NCI-H446 (cell line): ENCODE measurements at regions not wholly inside any gene's neighbourhood (a gene's known extent, or its start where the extent isn't known, plus 50 kb on each side); places are given as distances from the start of the nearest gene placed in this dataset.
A peak's percentile ranks its signal among the peaks of the same experiment; 100 is the strongest.

Source experiments
- DNase-seq, 2 experiments: peaks; one replicate each; lab custom pipeline; 2025; lab: John Stamatoyannopoulos, UW

DNA sequence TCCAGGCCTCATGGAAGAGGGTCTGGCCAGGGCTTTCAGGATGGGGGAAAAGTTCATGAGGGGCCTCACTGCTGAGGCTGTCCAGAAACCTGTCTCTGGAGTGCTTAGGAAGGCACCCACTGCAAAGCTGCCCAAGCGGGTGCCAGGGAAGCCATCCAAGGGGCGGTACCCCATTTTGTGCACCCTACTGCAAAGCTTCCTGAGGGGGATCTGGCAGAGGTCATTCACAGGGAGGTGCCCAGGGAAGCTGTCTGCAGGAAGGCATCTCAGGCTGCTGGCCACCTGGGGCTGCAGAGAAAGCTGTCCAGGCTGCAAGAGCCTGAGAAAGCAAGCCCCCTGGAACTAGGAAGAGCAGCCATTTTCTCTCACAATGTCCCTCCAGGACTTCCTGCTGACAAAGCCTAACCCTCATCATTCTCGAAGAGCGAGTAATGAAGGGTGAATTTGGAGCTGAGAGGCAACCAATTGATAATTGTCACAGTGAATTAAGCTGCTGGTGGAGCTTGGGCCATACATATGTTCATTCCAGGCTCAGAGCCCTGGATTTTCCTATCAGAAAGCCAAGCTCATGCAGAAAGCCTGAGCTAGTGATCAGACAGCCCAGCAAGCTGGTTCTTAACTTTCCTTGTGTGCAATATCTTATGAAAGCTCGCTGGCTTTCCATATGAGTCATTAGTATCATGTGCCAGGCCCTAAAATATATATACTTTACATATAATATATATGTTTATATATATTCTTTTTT, 62.2 kb upstream of the SLC22A16 start:
- no peak for DNase-seq

DNA sequence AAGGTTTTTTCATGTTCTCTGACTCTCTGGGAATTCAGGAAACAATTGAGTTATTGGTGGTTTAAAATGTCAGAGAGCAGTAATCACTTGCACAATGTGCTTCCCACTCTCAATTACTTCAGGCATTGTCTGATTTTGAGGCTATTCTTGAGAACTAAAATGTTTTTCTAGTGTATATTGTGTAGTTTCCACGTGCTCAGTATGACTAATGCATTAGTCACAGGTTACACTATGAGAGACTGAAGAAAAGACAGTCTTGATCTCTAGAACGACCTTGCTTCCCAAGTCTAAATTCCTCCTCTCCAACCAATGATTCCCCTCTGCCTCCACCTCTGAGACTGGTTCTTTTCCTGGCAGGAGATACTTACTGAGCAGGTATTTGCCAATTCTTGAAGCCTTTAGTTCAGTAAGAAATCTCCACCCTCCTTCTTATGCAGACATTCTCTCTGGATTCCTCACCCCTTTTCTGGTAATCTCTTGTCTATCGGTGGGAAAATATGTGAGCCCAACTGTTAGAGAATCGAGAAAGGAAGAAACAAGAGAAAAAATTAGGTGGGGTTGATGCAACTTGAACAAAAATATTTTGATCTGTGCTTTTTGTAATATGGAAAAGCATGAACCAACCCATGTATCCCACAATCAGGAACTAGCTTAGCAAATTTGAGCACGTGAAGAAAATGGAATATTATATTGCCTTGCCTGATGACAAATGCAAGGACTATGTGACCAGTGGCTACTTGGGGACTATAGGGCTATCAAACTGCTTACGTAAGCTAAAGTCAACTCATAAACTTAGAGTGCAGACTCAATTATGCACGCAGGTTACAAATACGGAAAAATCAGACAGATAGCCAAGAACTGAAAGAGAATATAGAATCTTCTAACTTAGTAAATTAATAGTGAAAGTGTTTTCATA, 61.1 kb upstream of the SLC22A16 start:
- no peak for DNase-seq

DNA sequence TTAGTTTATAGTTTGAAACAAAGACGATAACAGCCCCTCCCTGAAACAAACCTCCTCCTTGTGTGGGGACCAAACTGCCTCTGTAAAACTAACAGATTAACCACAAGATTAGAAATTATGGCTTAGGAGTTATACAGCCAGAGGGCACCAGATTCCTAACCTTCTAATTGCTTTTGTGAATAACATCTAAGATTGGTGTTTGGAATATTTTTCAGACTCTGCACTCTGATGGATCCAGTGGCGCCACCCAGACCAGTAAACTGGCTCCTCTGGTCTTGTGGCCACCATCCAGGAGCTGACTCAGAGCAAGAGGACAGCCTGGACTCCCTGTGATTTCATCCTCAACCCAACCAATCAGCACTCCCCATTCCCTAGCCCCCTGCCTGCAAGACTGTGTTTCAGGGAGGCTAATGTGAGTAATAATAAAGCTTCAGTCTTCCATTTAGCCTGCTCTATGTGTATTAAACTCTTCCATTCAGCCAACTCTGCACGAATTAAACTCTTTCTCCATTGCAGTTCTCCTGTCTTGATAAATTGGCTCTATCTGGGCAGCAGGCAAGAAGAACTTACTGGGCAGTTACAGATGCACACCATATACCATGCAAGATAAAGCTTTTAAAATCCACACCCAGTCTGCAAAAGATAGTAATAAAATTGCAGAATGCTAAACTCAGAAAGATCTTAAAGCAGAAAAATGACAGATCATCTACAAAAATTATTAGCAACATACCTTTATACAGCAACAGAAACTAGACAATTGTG, 58.5 kb upstream of the SLC22A16 start:
- no peak for DNase-seq

DNA sequence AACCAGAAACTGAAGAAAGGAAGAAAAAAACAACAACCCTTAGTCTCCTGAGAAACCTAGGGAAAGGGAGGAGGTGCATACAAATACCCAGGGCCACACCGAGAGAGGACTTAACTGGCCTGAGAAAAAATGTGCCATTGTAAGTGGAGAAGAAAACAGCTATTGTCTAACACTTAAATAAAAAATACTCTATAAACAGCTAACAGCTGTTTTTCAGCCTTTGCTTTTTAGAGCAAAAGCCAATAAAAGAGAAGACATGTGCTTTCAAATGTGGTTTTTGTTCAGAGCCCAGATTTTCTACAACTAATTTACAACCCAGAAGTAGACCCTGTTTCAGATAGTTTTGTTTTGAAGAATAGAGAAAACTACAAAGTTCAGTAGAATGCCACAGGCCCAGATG, 56.0 kb upstream of the SLC22A16 start:
- no peak for DNase-seq

DNA sequence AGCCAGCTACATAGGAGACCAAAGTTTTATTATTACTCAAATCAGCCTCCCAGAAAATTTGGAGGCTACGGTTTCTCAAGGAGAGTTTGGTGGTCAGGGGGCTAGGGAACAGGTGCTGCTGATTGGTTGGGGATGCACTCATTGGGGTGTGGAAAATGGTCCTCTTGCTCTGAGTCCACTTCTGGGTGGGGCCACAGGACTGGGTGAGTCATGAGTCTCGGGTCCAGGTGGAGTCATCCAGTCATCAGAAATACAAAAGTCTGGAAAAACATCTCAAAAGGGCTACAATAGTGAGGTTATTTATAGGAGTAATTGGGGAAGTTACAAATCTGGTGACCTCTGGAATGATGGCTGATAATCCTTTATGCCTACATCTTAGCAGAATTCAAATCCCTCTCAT, 54.3 kb upstream of the SLC22A16 start:
- no peak for DNase-seq

DNA sequence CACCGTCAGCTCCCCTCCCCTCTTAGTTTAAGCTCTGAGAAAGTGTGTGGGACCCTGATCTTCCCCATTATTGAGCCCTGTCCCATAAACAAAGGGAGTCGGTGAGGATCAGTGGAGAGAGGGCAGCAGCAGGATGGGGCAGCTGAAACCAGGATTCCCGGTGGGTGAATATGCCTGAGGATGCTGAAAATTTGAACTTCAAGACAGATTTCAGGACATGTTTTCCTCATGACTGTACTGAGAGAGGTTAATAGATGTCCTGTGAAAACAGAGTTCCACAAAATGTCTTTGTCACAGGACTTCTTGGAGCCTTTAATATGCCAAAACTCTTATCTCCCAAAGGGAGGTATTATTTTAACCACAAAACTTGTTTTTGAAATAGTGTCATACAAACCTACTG, 53.5 kb upstream of the SLC22A16 start:
- no peak for DNase-seq

DNA sequence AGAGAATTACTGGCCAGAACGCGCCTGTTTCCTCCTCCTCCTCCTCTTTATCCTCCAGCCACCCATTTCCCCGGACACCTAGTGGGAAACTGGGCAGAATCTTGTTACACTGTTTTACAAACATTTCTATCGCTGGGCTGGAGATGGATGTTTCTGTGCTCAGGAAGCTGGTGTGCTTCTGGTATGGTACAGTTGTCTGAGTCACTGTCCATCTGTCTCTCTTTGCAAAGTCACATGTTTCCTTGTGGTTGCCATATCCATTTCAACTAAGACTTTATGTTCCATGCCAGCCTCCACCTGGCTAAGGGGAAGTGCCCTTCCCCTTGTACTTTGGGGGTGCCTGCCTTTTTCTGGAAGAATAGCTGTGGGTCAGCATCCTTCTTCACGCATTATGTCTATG, 52.9 kb upstream of the SLC22A16 start:
- DNase-seq: peak in 1 of 2 experiments; percentile 4

DNA sequence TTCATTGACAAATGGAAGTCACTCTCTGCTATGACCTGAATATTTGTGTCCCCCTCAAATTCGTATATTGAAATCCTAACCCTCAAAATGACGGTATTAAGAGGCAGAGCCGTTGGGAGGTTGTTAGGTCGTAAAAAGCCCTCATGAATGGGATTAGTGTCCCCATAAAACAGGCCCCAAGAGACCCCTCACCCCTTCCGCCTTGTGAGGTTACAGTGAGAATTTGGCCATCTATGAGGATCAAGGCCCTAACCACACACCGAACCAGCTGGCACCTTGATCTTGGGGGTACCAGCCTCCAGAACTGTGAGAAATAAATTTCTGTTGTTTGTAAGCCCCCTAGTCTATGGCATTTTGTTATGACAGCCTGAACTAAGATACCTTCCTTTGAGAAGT, 52.5 kb upstream of the SLC22A16 start:
- DNase-seq: no peak

DNA sequence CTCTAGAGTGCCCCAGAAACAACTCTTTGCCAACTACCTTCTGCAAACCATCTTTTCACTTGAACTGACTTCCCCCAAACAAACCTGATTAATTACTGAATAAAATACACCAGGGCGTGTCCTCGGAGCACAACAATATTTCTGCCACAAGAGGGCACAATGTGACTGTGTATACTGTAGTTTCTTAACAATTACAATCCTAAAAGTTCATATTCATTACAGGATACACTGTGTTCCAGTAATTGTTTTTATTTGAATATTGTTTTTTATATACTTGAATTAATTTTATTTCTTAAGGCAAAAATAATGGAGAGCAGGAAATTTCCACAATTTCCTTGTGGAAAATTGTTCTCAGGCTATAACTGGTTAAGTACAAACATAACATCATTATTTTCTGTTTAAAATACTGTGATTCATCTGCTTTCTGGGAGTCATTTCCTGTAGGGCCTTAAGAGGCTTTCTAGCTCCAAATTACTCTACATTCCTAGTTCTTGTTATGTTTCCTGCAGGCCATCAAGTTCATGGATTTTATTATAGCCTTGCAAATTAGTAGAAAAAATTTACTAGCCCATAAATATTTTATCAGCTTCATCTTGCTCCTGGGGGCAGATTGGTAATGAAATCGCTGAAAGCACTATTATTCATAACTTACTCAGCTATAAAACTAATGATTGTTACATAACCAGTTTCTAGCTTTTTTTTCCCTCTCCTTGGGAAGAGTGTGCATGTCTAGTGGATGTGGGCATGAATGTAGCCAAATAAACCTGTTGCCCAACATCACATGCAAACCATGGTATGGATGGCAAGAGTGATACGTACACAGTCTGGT, 51.9 kb upstream of the SLC22A16 start:
- peak; percentile 21 to 54 for DNase-seq

DNA sequence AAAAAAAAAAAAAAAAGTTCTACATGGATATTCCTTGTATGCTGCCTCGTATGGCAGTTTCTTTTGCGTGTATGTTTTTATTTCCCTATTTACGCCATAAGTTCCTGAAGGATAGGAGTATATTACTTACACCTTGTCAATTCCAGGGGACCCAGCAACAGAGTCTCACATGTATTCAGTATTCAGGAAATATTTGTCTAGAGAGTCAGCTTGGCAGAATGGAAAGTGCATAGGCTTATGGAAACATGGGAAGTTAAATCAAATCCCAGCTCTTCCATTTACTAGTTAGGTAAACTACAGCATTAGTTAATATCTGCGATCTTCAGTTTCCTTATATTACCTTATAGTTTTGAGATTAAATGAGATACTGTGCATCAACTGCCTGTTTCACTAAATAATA, 51.1 kb upstream of the SLC22A16 start:
- DNase-seq: no peak

DNA sequence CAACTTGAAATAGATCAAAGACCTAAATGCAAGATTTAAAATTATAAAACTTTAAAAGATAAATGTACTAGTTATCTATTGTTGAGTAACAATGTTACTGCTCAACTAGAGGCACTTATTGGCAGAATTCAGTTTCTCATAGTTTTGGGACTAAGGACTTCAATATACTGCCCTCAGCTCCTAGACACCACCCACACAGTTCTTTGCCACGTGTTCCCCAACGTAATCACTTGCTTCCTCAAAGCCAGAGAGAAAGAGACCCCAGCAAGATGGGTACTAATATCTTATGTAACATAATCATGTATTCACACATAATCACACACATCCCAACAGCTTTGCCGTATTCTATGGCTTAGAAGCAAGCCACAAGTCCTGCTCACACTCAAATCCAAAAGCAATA, 50.3 kb upstream of the SLC22A16 start:
- DNase-seq: no peak
